HG03342 (cell line): ENCODE measurements at regions not wholly inside any gene's neighbourhood (a gene's known extent, or its start where the extent isn't known, plus 50 kb on each side); places are given as distances from the start of the nearest gene placed in this dataset.

ENCODE experiments used
- ATAC-seq: cut with Tn5 transposase; IDR thresholded peaks from one replicate; pipeline ENCODE4 v1.9.1; 2021; ENCODE audit warnings: mild to moderate bottlenecking, moderate library complexity; ENCODE audit not compliant: unreplicated experiment

GRCh38 chr6:170232186-170233002 is 58.5 kb downstream of the DLL1 start:
- no peak for ATAC-seq

- ATAC-seq = no peak
Measured at GRCh38 chr6:170231293-170232185, 59.3 kb downstream of the DLL1 start.

DNA sequence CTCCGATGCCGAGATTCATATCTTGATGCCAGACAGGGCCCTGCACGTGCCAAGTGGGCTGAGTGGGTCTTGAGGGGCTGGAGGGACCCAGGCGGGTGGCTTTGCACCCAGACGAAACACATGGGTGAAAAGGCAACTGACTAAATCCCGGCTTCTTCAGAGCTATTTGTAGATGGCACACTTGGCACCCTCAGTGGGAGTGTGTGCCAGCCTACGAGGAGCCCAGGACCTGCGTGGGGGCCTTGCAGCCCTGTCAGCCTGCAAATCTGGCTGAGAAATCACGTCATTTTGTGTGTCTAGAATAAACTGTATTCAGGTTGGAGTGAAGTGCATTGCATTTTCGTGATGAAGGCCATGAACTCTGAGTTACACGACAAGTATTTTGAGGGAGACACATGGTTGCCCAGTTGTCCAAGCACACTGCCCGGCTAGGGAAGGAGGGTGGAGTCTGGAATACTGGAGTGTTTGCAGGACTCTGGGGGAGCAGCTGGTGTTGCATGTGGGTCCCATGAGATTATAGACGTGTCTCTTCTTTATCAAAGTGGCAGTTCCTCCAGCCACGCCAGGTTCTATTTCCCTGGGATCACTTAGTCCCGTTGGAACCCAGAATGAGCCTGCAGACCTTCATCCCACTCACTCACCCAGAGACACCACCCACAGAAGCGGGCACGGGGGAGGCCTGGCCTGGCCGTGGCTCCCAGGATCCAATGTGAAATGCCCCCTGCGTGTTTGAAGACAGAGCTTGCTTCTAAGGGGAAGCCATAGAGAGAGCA is 60.2 kb downstream of the DLL1 start:
- no peak for ATAC-seq

GRCh38 chr6:170229851-170230519 is 60.9 kb downstream of the DLL1 start:
- no peak for ATAC-seq

GRCh38 chr6:170229396-170229795 is 61.5 kb downstream of the DLL1 start:
- ATAC-seq = no peak

DNA sequence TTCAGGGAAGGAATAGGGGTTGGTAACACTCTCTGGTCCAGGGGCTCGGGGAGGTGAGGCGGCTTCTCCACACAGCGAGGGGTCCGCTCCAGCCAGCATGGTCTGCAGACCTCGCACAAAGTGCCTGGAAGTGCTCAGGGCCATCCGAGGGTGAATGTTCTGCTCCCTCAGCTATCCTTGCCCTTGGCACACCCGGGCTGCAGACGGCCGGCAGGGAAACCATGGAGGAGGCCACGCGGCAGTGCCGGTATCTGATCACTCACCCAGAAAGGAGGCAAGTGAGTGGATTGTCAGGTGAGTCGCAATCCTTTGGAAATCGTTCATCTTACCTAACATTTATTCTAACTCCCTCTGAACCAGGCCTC is 62.0 kb downstream of the DLL1 start:
- no peak for ATAC-seq

- ATAC-seq = no peak
Measured at GRCh38 chr6:170227996-170228945, 62.6 kb downstream of the DLL1 start.

DNA sequence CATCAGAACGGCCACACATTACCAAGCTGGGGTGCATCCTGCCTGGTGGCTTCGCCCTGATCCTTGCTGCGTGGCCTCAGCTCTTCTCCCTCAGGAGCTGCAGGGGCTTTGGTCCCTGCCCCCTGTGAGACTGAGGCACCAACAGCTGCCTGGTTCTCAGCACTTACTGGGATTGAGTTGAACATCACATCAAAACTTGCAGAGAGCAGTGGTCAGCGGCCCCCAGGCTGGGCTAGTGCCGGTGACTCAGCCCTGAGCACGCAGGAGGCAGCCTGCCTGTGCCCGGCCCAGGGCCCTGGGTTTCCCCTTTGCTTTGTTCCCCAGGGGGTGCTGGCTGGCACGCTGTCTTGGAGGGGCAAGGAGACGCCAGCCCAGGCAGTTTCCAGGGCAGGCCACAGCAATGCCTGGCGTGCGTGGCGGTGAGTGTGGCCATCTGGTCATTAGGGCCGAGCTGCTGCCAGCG is 63.3 kb downstream of the DLL1 start:
- ATAC-seq = no peak

GRCh38 chr6:170226647-170227046 is 64.2 kb downstream of the DLL1 start:
- no peak for ATAC-seq

DNA sequence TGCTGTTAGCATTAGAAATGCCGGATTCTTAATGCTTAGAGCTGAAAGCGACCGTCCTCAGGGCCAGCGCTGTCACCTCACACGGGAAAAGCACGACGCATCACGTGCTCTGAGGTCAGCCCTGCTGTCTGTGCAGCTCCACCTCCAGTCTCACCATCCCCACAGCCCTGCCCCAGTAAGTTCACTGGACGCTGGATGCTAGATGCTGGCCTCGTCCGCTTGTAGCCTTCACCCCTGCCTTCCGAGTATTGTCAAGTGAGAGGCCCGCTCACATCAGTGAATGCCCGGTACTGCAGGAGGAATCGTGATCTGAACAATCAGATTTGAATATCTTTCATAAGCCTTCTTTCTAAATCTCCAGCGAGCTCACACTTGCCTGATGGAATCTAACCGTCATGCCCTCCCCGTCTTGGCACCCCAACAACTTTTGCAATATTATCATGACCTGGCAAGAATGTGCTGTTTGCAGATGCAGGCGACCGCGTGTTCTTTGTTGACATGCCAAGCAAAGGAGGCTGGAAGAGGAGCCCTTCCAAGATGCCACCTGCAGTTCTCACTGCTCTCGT is 64.9 kb downstream of the DLL1 start:
- no peak for ATAC-seq

GRCh38 chr6:170224694-170225660 is 65.9 kb downstream of the DLL1 start:
- ATAC-seq = no peak

DNA sequence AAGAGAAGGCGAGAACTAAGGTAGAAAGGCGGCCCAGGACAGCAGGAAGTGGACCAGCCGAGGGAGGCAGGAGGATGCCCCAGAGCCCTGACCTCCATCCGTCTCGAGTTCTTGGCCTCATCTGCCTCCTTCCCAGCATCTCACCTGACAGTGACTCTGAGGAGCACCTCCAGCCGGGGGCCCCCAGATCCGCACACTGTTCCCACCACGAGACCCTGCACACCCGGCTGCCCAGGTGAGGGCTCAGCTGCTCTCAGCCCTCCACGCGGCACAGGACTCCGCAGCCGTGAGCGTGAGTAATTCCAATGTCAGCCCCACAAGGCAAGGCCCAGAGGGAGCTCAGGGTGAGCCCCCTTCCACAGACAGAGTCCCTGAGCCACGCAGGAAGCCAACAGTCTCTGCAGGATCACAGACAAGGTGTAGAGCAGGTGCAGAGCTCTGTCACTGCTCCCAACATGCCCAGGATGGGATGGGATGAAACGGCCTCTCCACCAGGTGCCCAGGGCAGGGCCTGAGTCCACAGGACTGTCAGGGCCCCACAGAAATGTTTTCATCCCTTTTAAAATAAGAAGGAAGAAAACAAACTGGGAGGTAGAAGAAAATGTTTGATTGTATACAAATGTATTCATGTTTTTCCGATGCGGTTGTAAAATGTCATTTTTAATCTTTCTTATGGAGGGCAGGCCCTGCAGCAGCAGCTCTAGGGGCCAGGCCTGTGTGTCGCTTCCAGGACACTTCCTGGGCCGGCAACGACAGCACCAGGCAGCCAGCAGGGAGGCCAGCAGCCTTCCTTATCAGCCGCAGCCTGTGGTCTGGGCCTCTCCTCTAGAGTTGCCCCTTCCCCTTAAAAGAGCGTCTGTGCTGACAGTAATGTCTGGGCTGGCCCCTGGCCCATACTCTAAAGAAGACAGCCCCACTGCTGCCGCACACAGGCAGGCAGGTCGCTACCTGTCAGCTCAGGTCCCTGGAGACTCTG is 66.9 kb downstream of the DLL1 start:
- ATAC-seq = no peak

DNA sequence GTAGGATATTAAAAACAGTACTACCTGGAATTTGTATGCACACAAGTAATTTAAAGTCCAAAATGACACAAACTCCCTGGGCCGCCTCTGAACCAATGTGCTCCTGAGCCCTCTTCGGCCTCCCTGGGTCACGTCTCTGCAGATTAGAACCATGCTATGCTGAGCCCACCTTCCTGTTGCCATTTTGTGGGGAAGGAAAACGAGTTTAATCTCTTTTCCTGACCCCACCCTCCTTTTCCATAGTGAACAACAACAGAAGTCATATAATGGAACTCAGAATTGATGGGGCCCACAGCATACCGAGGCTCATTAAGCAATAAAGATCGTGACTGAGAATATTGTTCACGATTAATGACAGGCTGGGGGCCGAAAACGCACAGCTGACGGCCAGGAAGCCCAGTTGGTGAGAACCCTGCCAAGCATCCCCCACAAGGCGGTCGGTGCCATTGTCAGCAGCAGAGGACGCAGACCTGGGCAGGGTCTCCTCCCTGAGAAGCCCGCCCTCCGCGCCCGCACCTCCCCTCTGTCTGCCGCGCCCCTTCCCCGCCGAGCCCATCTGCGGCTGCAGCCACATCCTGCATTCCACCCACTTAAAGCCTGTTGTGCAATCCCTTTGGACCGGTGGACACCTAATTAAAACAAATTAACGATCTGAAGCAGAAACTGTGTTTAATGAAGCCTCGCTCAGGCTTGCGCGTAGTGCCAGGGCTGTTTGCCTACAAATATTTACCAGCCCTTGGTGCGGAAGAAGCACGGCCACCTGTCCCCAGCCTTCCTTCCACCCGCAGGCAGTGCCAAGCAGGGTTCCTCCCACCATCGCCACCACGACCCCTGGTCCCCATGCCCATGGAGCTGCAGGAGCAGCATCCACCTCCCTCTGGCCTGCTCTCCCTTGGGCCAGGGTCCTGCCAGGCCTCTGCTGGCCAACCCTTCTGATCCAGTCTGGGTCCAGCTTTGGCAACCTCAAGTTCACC is 68.1 kb downstream of the DLL1 start:
- ATAC-seq = no peak

DNA sequence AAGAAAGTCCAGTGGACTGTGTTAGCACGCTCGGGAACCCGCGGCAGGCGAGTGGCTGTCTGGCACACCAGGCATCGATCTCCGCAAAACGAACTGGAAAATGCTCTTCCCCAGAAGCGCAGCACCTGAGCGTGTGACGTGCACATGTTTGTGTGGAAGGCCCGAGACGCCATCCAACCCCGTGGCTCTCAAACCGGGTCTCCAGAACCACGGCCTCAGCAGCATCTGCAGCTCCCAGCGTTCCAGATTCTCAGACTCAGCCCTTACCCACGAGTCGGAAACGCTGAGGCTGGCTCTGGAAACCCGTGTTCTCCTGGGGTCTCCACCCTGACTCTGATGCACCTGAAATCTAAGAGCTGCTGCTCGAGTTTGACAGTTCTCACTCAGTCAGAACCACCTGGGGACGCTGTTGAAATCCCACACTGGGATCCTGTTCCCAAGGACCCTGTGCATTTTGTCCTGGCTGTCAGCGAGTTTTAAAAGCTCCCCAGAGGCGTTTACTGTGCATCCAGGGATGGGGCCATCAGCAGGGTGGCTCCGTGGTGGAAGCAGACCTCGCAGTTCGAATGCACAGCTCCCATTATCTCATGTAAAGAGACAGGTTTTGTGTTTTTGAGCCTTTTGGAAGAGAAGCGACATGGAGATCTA is 69.0 kb downstream of the DLL1 start:
- ATAC-seq = no peak

DNA sequence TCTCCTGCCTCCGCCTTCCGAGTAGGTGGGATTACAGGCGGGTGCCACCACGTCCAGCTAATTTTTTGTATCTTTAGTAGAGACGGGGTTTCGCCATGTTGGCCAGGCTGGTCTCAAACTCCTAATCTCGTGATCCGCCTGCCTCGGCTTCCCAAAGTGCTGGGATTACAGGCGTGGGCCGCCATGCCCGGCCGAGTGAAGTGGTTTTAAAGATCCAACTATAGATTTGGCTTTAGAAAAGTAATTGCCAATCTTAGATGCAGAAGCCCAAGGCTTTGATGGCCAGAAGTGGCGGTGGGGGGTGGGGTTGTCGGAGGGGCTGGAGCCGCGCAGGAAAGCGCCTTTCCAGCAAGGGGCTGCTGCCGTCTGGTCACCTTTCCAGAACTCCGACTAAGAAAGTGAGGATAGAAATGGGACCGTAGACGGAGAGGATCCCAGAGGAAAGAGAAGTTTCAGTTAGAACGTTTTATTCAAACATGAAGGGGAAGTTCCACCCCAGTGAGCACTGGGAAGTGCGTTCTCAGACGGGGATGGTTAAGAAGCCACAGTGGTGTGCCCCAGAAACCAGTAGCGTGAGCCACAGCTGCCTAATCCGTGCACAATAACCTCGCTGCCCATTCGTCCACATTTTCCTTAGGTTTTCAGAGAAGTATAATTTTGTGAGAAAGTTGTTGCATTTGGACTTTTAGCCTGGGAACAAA is 69.7 kb downstream of the DLL1 start:
- no peak for ATAC-seq
